H1 (cell line): ENCODE measurements at regions not wholly inside any gene's neighbourhood (a gene's known extent, or its start where the extent isn't known, plus 50 kb on each side); places are given as distances from the start of the nearest gene placed in this dataset.

ENCODE experiments used
- SUZ12 ChIP-seq: fragments of 200-600 bp; sonication (generic); IDR thresholded peaks from 2 replicates; pipeline ENCODE4 v1.6.1; 2012; ENCODE audit warnings: mild to moderate bottlenecking, inconsistent platforms, low read length, moderate library complexity, mixed read lengths
- TF ChIP-seq, protein P1 (sequence below), 3 experiments: IDR thresholded peaks; 1 replicate in 2 of 3; 2 replicates in 1 of 3; pipeline versions ENCODE4 v1.5.1 to v1.6.1; 2011; ENCODE audit warnings: low read length in 3 of 3, mild to moderate bottlenecking in 3 of 3, inconsistent platforms in 2 of 3, low read depth in 1 of 3, moderate library complexity in 1 of 3; ENCODE audit not compliant: insufficient read depth in 1 of 3; ENCODE audit errors: control extremely low read depth in 1 of 3
- TF ChIP-seq, protein P2 (sequence below): IDR thresholded peaks from 2 replicates; pipeline ENCODE4 v1.6.1; 2012; ENCODE audit warnings: low read length, inconsistent platforms

DNA sequence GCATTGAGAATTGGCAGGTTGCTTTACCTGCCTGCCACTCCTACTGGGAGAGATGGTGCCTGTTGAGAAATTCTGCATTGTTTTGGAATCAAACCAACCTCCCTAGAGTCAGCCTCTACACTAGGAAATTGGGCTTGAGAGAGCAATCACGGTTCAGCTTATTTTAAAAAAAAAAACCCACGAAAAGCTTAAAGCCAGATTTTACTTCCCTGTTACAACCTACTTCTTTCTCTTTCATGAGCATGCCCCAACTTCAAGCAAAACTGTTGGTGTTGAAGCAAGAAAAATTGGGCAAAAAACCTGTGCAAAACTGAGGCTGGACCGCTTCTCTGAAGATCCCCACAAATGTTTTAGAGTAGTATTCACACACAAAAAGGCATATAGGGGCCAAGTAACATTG lies 134.6 kb upstream of the ZEB2 start:
- TF ChIP-seq SUZ12: no peak
- TF ChIP-seq, protein P1, sequence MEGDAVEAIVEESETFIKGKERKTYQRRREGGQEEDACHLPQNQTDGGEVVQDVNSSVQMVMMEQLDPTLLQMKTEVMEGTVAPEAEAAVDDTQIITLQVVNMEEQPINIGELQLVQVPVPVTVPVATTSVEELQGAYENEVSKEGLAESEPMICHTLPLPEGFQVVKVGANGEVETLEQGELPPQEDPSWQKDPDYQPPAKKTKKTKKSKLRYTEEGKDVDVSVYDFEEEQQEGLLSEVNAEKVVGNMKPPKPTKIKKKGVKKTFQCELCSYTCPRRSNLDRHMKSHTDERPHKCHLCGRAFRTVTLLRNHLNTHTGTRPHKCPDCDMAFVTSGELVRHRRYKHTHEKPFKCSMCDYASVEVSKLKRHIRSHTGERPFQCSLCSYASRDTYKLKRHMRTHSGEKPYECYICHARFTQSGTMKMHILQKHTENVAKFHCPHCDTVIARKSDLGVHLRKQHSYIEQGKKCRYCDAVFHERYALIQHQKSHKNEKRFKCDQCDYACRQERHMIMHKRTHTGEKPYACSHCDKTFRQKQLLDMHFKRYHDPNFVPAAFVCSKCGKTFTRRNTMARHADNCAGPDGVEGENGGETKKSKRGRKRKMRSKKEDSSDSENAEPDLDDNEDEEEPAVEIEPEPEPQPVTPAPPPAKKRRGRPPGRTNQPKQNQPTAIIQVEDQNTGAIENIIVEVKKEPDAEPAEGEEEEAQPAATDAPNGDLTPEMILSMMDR (IDR thresholded peaks at IDR 0.05; ENCODE audit: control extremely low read depth in 1 of 3, insufficient read depth in 1 of 3, low read depth in 1 of 3, low read length in 3 of 3): no peak
- TF ChIP-seq, protein P2, sequence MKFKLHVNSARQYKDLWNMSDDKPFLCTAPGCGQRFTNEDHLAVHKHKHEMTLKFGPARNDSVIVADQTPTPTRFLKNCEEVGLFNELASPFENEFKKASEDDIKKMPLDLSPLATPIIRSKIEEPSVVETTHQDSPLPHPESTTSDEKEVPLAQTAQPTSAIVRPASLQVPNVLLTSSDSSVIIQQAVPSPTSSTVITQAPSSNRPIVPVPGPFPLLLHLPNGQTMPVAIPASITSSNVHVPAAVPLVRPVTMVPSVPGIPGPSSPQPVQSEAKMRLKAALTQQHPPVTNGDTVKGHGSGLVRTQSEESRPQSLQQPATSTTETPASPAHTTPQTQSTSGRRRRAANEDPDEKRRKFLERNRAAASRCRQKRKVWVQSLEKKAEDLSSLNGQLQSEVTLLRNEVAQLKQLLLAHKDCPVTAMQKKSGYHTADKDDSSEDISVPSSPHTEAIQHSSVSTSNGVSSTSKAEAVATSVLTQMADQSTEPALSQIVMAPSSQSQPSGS: no peak
